Spinal cord (tissue), 9 donors: ENCODE measurements at regions not wholly inside any gene's neighbourhood (a gene's known extent, or its start where the extent isn't known, plus 50 kb on each side); places are given as distances from the start of the nearest gene placed in this dataset.

Experiments used
- DNase-seq, 6 donors: peaks; one replicate each; pipeline versions ENCODE4 v3.0.0 to v3.0.0-alpha.2; 2013 to 2015; ENCODE audit warnings: low spot score in 6 of 6, low read depth in 4 of 6
- H3K27ac ChIP-seq: one replicate; pipeline ENCODE4 v1.5.1; 2013; ENCODE audit warnings: low read depth, low read length, control low read depth
- H3K27me3 ChIP-seq: one replicate; pipeline ENCODE4 v1.6.1; 2013; ENCODE audit warnings: low read length; ENCODE audit not compliant: control insufficient read depth, insufficient read depth
- H3K36me3 ChIP-seq: one replicate; pipeline ENCODE4 v1.6.1; 2013; ENCODE audit warnings: low read length; ENCODE audit not compliant: control insufficient read depth, insufficient read depth
- H3K4me1 ChIP-seq: one replicate; pipeline ENCODE4 v1.6.1; 2013; ENCODE audit warnings: low read length; ENCODE audit not compliant: control insufficient read depth, insufficient read depth
- H3K4me3 ChIP-seq: one replicate; pipeline ENCODE4 v1.5.1; 2013; ENCODE audit warnings: low read depth, low read length, control low read depth
- H3K9me3 ChIP-seq: one replicate; pipeline ENCODE4 v1.6.1; 2013; ENCODE audit warnings: low read length; ENCODE audit not compliant: control insufficient read depth, insufficient read depth
- WGBS: methylation state at CpG from one replicate; pipeline ENCODE4 v1.1.5; 2013; ENCODE audit warnings: missing lambda C conversion rate; ENCODE audit not compliant: insufficient coverage; 5-methylcytosine and 5-hydroxymethylcytosine counted together
- donor health status: healthy.

GRCh38 chr1:81431624-81432000, 369.1 kb upstream of the ADGRL2 start:
- Histone ChIP-seq H3K4me3 (no peak overlapping the region), H3K27ac (peak overlapping the region; percentile 19), H3K36me3 (no peaks in the 10 kb centered on the region), H3K4me1 (peaks cover 3% of the 10 kb centered on the region), H3K9me3 (no peaks in the 10 kb centered on the region), H3K27me3 (peaks cover 3% of the 10 kb centered on the region)
- DNase-seq: peak in 1 of 6 donors; percentile 11
- no CpG with 5 or more reads among the region's 2 CpGs for WGBS

DNA sequence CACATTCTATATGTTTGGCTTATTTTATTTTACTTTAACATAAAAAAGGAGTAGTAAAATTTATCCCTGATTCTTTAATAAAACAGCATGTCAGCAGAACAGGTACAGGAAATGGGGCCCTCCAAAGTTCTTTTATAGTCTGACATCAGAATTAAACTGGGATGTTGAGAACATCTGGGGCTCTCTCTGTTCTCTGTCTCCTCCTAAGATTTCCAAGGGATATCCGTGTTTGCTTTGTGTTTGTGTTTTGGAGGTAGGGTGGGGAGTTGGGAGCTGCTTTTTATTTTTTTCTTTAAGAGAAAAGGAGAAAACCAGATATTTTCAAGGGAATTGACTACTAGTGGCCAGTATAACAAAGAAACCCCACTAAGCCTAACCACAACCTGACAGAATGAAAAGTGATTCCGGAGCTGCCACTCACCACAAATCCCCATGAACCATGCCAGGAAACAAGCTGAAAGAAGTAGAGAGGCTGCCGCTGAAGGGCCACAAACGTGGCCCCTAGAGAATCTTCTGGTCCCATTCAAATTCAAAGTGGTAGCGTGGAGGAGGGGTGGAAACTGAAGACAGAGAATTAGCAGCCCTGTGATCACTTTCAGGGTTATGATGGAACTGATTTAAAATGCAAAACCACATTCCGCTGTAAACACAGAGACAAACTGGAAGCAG, 369.6 kb upstream of the ADGRL2 start:
- Histone ChIP-seq H3K36me3 (no peaks in the 10 kb centered on the region), H3K4me1 (peaks cover 3% of the 10 kb centered on the region), H3K9me3 (no peaks in the 10 kb centered on the region), H3K27ac (peak overlapping the region; percentile 19), H3K4me3 (no peak overlapping the region), H3K27me3 (peaks cover 3% of the 10 kb centered on the region)
- WGBS: 28% methylated on average over 4 of the region's 6 CpGs
- peak in 1 of 6 donors; percentile 54 for DNase-seq

GRCh38 chr1:81430236-81430938, 370.3 kb upstream of the ADGRL2 start:
- Histone ChIP-seq H3K36me3 (no peaks in the 10 kb centered on the region), H3K4me3 (no peak overlapping the region), H3K27me3 (peaks cover 3% of the 10 kb centered on the region), H3K4me1 (peaks cover 3% of the 10 kb centered on the region), H3K27ac (no peak overlapping the region), H3K9me3 (no peaks in the 10 kb centered on the region)
- no peak for DNase-seq
- WGBS: no CpG with 5 or more reads among the region's 1 CpG

DNA sequence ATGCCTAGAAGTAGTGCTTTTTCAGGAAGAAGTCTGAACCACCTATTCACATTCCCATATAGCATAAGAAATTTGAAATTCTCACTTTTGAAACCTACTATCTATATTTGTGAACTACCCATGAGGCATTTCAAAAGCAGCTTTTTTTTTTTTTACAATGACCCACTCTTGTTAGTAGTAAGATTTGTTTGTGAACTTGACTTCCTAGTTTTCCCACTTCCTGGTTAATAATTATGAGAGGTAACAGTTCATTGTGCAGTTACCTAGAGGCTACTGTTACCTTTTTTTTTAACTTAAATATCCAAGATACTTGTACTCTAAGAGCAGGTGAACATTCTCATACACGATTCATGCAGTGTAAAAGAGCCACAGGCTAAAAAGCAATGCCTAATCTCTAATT, 371.7 kb upstream of the ADGRL2 start:
- no peaks in the 10 kb centered on the region for H3K36me3 ChIP-seq
- no CpG with 5 or more reads among the region's 1 CpG for WGBS
- no peaks in the 10 kb centered on the region for H3K9me3 ChIP-seq
- no peak overlapping the region for H3K27ac ChIP-seq
- H3K27me3 ChIP-seq: peaks cover 3% of the 10 kb centered on the region
- DNase-seq: no peak
- peaks cover 3% of the 10 kb centered on the region for H3K4me1 ChIP-seq
- no peak overlapping the region for H3K4me3 ChIP-seq

GRCh38 chr1:81424816-81425215, 375.9 kb upstream of the ADGRL2 start:
- H3K9me3 ChIP-seq: no peaks in the 10 kb centered on the region
- H3K27me3 ChIP-seq: no peaks in the 10 kb centered on the region
- no peaks in the 10 kb centered on the region for H3K36me3 ChIP-seq
- WGBS: no CpG with 5 or more reads among the region's 2 CpGs
- H3K4me3 ChIP-seq: no peak overlapping the region
- H3K4me1 ChIP-seq: no peaks in the 10 kb centered on the region
- DNase-seq: no peak
- no peak overlapping the region for H3K27ac ChIP-seq

- 22% methylated on average over 2 of the region's 5 CpGs for WGBS
- Histone ChIP-seq H3K27me3 (no peaks in the 10 kb centered on the region), H3K4me3 (no peak overlapping the region), H3K36me3 (no peaks in the 10 kb centered on the region), H3K27ac (no peak overlapping the region), H3K4me1 (no peaks in the 10 kb centered on the region), H3K9me3 (no peaks in the 10 kb centered on the region)
- DNase-seq: peak in 1 of 6 donors; percentile 37
Observed at GRCh38 chr1:81424061-81424460, 376.7 kb upstream of the ADGRL2 start.

GRCh38 chr1:81420760-81421159, 380.0 kb upstream of the ADGRL2 start:
- Histone ChIP-seq H3K27me3 (no peaks in the 10 kb centered on the region), H3K36me3 (no peaks in the 10 kb centered on the region), H3K9me3 (no peaks in the 10 kb centered on the region), H3K27ac (no peak overlapping the region), H3K4me3 (no peak overlapping the region), H3K4me1 (no peaks in the 10 kb centered on the region)
- WGBS: no CpG with 5 or more reads among the region's 2 CpGs
- no peak for DNase-seq

DNA sequence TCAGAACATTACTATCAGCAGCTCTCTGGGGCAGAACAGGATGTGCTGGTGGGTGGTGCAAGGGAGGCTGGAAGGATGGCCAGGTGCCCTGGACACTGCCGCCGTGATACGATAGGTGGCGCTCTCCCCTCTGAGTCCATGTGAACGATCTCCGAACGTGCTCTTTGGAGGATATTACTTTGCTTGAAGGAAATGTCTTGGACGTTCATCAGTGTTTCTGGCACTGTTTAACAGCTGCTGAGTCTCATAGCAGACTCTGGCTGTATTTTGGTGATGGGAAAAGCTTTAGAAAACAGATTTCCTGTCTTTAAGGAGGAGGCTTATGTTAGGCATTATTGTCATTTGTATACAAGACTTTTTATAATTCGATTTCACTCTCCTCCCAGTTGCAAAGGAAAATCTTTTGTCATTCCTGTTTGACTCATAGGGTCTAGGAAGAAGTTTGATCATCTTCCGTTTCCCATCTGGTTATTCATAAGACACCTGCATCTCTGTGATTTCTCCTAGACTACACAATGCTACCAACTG, 386.2 kb upstream of the ADGRL2 start:
- peak in 2 of 6 donors; percentile 50 to 62 for DNase-seq
- Histone ChIP-seq H3K27me3 (no peaks in the 10 kb centered on the region), H3K36me3 (no peaks in the 10 kb centered on the region), H3K4me3 (no peak overlapping the region), H3K9me3 (no peaks in the 10 kb centered on the region), H3K27ac (no peak overlapping the region), H3K4me1 (peaks cover 3% of the 10 kb centered on the region)
- WGBS: 10% methylated on average over 8 of the region's 10 CpGs

GRCh38 chr1:81412954-81413353, 387.8 kb upstream of the ADGRL2 start:
- H3K27ac ChIP-seq: no peak overlapping the region
- 55% methylated on average over 3 of the region's 4 CpGs for whole genome bisulfite sequencing
- no peaks in the 10 kb centered on the region for H3K27me3 ChIP-seq
- H3K9me3 ChIP-seq: no peaks in the 10 kb centered on the region
- peaks cover 3% of the 10 kb centered on the region for H3K4me1 ChIP-seq
- no peak for DNase-seq
- no peaks in the 10 kb centered on the region for H3K36me3 ChIP-seq
- H3K4me3 ChIP-seq: no peak overlapping the region

GRCh38 chr1:81410941-81411340, 389.8 kb upstream of the ADGRL2 start:
- H3K4me1 ChIP-seq: peaks cover 3% of the 10 kb centered on the region
- H3K36me3 ChIP-seq: no peaks in the 10 kb centered on the region
- WGBS: no CpG with 5 or more reads among the region's 3 CpGs
- DNase-seq: no peak
- H3K9me3 ChIP-seq: no peaks in the 10 kb centered on the region
- no peaks in the 10 kb centered on the region for H3K27me3 ChIP-seq
- no peak overlapping the region for H3K27ac ChIP-seq
- H3K4me3 ChIP-seq: no peak overlapping the region
